ENCODE measurements at regions not wholly inside any gene's neighbourhood (a gene's known extent, or its start where the extent isn't known, plus 50 kb on each side); places are given as distances from the start of the nearest gene placed in this dataset.

DNA sequence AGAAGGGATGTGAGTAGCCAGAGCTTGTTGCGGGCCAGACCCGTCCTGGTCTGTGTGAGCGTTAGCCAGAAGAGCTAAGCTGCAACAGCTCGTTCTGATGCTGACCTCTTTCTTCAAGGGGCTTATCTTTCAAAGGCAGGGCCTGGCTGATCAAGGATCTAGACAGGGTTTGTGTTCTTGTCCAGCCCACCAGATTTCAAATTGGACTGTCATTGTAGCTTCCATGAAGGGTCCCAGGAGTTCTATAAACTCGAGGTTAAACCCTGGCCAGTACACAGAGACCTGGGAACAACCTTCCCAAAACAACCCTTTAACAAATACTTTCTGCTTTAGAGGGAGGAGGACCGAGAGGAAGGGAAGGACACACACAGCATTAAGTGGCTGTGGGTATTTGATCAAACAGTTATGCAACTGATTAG, 153.0 kb upstream of the TUT7 start:
- DNase-seq (ENCODE audit: low read depth): no peak
- no peak overlapping the region for H3K4me3 ChIP-seq (ENCODE audit: low read length)
- TF ChIP-seq, protein P1, sequence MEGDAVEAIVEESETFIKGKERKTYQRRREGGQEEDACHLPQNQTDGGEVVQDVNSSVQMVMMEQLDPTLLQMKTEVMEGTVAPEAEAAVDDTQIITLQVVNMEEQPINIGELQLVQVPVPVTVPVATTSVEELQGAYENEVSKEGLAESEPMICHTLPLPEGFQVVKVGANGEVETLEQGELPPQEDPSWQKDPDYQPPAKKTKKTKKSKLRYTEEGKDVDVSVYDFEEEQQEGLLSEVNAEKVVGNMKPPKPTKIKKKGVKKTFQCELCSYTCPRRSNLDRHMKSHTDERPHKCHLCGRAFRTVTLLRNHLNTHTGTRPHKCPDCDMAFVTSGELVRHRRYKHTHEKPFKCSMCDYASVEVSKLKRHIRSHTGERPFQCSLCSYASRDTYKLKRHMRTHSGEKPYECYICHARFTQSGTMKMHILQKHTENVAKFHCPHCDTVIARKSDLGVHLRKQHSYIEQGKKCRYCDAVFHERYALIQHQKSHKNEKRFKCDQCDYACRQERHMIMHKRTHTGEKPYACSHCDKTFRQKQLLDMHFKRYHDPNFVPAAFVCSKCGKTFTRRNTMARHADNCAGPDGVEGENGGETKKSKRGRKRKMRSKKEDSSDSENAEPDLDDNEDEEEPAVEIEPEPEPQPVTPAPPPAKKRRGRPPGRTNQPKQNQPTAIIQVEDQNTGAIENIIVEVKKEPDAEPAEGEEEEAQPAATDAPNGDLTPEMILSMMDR (IDR thresholded peaks at IDR 0.05; ENCODE audit: insufficient read depth, low read depth, low read length, missing control alignments): no peak

DNA sequence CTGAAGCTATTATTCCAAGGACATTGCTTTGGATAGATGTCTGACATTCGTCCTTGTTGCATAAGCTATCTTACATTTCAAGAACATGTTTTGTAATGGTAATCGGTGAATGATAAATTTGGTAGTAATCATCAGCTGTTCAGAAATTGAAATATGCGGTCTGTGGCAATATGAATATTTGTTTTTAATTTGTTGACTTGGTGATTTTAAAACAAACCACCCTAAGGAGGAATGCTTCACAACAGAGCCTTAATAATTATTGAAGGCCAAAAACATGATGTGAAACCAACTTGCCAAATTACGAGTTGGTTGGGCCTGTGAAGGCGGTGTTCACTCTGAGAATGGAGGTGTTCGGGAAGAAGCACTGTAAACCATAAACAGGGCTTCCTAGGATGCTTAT, 149.7 kb upstream of the TUT7 start:
- H3K4me3 ChIP-seq (ENCODE audit: low read length): no peak overlapping the region
- TF ChIP-seq, protein P1 (IDR thresholded peaks at IDR 0.05; ENCODE audit: insufficient read depth, low read depth, low read length, missing control alignments): no peak
- DNase-seq (ENCODE audit: low read depth): no peak

DNA sequence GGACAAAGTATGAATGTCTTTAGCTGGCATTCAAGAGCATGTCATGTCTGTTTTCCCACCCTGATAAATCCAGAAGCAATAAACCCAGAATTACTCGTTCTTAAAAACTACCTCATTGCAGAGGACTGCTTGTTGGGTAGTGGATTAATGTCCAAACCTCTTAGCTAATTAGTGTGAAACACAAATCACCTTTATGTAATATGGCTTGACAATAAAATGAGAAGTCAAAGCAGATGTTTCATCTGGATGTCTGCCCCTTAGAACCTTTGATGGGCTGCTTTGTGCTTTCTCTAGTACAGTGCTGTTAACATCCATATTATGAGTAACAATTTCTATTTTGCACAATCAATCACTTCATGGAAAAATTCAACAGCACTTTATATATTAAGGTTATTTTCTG, 149.1 kb upstream of the TUT7 start:
- H3K4me3 ChIP-seq (ENCODE audit: low read length): no peak overlapping the region
- TF ChIP-seq, protein P1 (IDR thresholded peaks at IDR 0.05; ENCODE audit: insufficient read depth, low read depth, low read length, missing control alignments): no peak
- no peak for DNase-seq (ENCODE audit: low read depth)

DNA sequence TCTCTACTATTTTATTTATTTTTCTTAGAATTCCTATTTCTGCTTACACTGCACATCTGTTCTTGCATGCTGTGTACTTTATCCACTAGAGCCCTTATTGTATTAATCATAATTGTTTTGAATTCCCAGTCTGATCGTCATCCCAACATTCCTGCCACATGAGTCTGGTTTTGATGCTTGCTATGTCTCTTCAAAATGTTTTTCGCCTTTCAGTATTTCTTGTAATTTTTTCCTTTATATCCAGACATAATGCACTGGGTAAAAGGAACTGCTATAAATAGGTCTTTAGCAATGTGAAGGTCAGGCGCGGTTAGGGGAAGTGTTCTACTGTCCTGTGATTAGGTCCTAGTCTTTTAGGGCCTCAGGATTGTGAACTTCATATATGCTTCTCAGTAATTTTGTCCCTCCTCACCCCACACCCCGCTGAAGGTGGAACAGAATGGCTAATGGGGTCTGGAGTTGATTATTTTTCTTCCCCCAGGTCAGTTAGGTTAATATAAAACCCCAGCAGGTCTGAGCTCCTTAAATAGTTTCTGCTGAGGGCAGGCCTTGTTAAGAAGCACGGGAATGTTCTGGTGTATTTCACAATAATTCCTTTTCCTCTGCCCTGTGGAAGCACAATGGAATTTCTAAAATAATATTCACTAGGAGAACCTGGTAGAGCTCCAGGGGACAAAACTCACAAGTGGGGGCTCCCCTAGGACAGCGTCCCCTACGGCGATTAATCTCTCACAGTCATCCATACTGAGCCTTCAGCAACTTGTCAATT, 146.6 kb upstream of the TUT7 start:
- no peak overlapping the region for H3K4me3 ChIP-seq (ENCODE audit: low read length)
- TF ChIP-seq, protein P1 (IDR thresholded peaks at IDR 0.05; ENCODE audit: insufficient read depth, low read depth, low read length, missing control alignments): no peak
- peak; percentile 81 for DNase-seq (ENCODE audit: low read depth)

GRCh38 chr9:86500031-86500430, 145.8 kb upstream of the TUT7 start:
- H3K4me3 ChIP-seq (ENCODE audit: low read length): no peak overlapping the region
- TF ChIP-seq, protein P1 (IDR thresholded peaks at IDR 0.05; ENCODE audit: insufficient read depth, low read depth, low read length, missing control alignments): no peak
- no peak for DNase-seq (ENCODE audit: low read depth)

DNA sequence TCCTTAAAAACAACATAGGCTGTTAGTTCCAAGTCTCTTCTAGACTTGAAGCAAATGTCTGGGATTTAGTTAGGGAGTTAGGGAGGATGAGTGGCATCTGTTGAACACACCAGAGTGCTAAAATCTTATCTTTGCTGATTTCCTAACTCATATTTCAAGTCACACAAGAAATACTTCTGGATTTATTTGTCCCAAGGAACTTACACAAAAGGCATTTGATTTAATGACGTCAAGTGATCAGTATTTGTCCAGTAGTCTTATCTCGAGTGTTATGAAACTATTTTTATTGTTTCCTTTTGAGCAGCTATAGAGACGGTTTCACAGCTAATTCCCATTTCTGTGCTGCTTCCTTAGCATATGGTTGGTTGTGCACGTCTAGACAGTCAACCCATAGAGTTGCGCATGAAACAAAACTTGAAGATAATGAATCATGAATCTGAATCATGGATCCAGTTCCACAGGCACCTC, 140.5 kb upstream of the TUT7 start:
- no peak overlapping the region for H3K4me3 ChIP-seq (ENCODE audit: low read length)
- DNase-seq (ENCODE audit: low read depth): peak; percentile 91
- TF ChIP-seq, protein P1 (IDR thresholded peaks at IDR 0.05; ENCODE audit: insufficient read depth, low read depth, low read length, missing control alignments): no peak

Measured in epithelial cell of esophagus (primary cell).